BLaER1 treated with 17β-estradiol and CSF1 and Interleukin-3, amounts not matched to agents 10 nM and 100 nM (cell line): ENCODE measurements at regions not wholly inside any gene's neighbourhood (a gene's known extent, or its start where the extent isn't known, plus 50 kb on each side); places are given as distances from the start of the nearest gene placed in this dataset.
"Not testable (repeated sequence)": the region's sequence is repeated elsewhere in the genome, so short reads cannot be mapped to it uniquely, and the experiment has no call there.

Experiments
- H3K27ac ChIP-seq, 11 experiments: shearing (Covaris generic); formaldehyde crosslinking; 2 replicates each; pipeline ENCODE4 v1.8.1; 2022
- H3K27me3 ChIP-seq, 11 experiments: shearing (Covaris generic); formaldehyde crosslinking; 2 replicates each; pipeline ENCODE4 v1.8.1; 2022
- H3K36me3 ChIP-seq, 11 experiments: shearing (Covaris generic); formaldehyde crosslinking; 2 replicates each; pipeline ENCODE4 v1.8.1; 2022
- H3K4me1 ChIP-seq, 10 experiments: shearing (Covaris generic); formaldehyde crosslinking; 2 replicates each; pipeline ENCODE4 v1.8.1; 2022
- H3K4me2 ChIP-seq, 11 experiments: shearing (Covaris generic); formaldehyde crosslinking; 2 replicates each; pipeline ENCODE4 v1.8.1; 2022
- H3K4me3 ChIP-seq, 10 experiments: shearing (Covaris generic); formaldehyde crosslinking; 2 replicates each; pipeline ENCODE4 v1.8.1; 2022
- H3K9ac ChIP-seq, 11 experiments: shearing (Covaris generic); formaldehyde crosslinking; 2 replicates each; pipeline ENCODE4 v1.8.1; 2022
- H3K9me3 ChIP-seq, 11 experiments: shearing (Covaris generic); formaldehyde crosslinking; replicated peaks in 1 of 11; 2 replicates each; pipeline ENCODE4 v1.8.1; 2022
- H4K20me1 ChIP-seq, 11 experiments: shearing (Covaris generic); formaldehyde crosslinking; 2 replicates each; pipeline ENCODE4 v1.8.1; 2022
- Cebpa-rat ChIP-seq, 11 experiments: shearing (Covaris generic); IDR thresholded peaks; 2 replicates each; pipeline ENCODE4 v1.8.1; 2022

- no peak overlapping the region for H3K27ac ChIP-seq
- H3K36me3 ChIP-seq, result no peaks in the 10 kb centered on the region
- TF ChIP-seq Cebpa-rat (IDR thresholded peaks at IDR 0.05), result no peak
- H3K4me3 ChIP-seq, result no peak overlapping the region
- no peaks in the 10 kb centered on the region for H3K27me3 ChIP-seq
- H4K20me1 ChIP-seq, result no peaks in the 10 kb centered on the region
- no peak overlapping the region for H3K9ac ChIP-seq
- H3K4me2 ChIP-seq, result no peak overlapping the region
- no peaks in the 10 kb centered on the region for H3K4me1 ChIP-seq
- H3K9me3 ChIP-seq, result no peaks in the 10 kb centered on the region
These were observed 501.6 kb upstream of the PHF14 start for GRCh38 chr7:10472115-10472514.

- no peak overlapping the region for H3K27ac ChIP-seq
- H4K20me1 ChIP-seq, result no peaks in the 10 kb centered on the region
- no peaks in the 10 kb centered on the region for H3K36me3 ChIP-seq
- no peaks in the 10 kb centered on the region for H3K4me1 ChIP-seq
- H3K9me3 ChIP-seq, result no peaks in the 10 kb centered on the region
- no peaks in the 10 kb centered on the region for H3K27me3 ChIP-seq
- no peak overlapping the region for H3K4me2 ChIP-seq
- H3K9ac ChIP-seq, result no peak overlapping the region
- no peak for TF ChIP-seq Cebpa-rat (IDR thresholded peaks at IDR 0.05)
- H3K4me3 ChIP-seq, result no peak overlapping the region
These were observed 500.1 kb upstream of the PHF14 start for GRCh38 chr7:10473569-10473968.

GRCh38 chr7:10474048-10474447 is 499.6 kb upstream of the PHF14 start:
- Histone ChIP-seq H3K4me1 (no peaks in the 10 kb centered on the region), H3K9ac (no peak overlapping the region), H4K20me1 (no peaks in the 10 kb centered on the region), H3K27ac (no peak overlapping the region), H3K4me2 (no peak overlapping the region), H3K9me3 (no peaks in the 10 kb centered on the region), H3K36me3 (no peaks in the 10 kb centered on the region), H3K27me3 (no peaks in the 10 kb centered on the region), H3K4me3 (no peak overlapping the region)
- no peak for TF ChIP-seq Cebpa-rat (IDR thresholded peaks at IDR 0.05)

GRCh38 chr7:10475940-10476641 is 497.6 kb upstream of the PHF14 start:
- H3K27me3 ChIP-seq, result no peaks in the 10 kb centered on the region
- no peaks in the 10 kb centered on the region for H3K4me1 ChIP-seq
- no peaks in the 10 kb centered on the region for H3K36me3 ChIP-seq
- no peaks in the 10 kb centered on the region for H3K9me3 ChIP-seq
- H3K9ac ChIP-seq, result no peak overlapping the region
- no peak overlapping the region for H3K4me3 ChIP-seq
- H3K27ac ChIP-seq, result no peak overlapping the region
- no peak overlapping the region for H3K4me2 ChIP-seq
- no peaks in the 10 kb centered on the region for H4K20me1 ChIP-seq
- TF ChIP-seq Cebpa-rat (IDR thresholded peaks at IDR 0.05), result no peak

GRCh38 chr7:10476642-10477041 is 497.0 kb upstream of the PHF14 start:
- H3K36me3 ChIP-seq, result no peaks in the 10 kb centered on the region
- H3K27ac ChIP-seq, result no peak overlapping the region
- H3K4me1 ChIP-seq, result no peaks in the 10 kb centered on the region
- TF ChIP-seq Cebpa-rat (IDR thresholded peaks at IDR 0.05), result no peak
- no peak overlapping the region for H3K4me3 ChIP-seq
- no peaks in the 10 kb centered on the region for H3K27me3 ChIP-seq
- H3K4me2 ChIP-seq, result no peak overlapping the region
- H3K9me3 ChIP-seq, result no peaks in the 10 kb centered on the region
- H4K20me1 ChIP-seq, result no peaks in the 10 kb centered on the region
- no peak overlapping the region for H3K9ac ChIP-seq

GRCh38 chr7:10483671-10484070 is 490.0 kb upstream of the PHF14 start:
- Histone ChIP-seq H3K27me3 (no peaks in the 10 kb centered on the region), H3K27ac (no peak overlapping the region), H3K36me3 (no peaks in the 10 kb centered on the region), H3K4me2 (no peak overlapping the region), H3K4me3 (no peak overlapping the region), H3K9me3 (no peaks in the 10 kb centered on the region), H3K4me1 (peaks cover 0 to 6% (median 0%) of the 10 kb centered on the region in 10 experiments; a peak in 1 of 20 replicates), H4K20me1 (no peaks in the 10 kb centered on the region), H3K9ac (no peak overlapping the region)
- no peak for TF ChIP-seq Cebpa-rat (IDR thresholded peaks at IDR 0.05)

- no peaks in the 10 kb centered on the region for H4K20me1 ChIP-seq
- H3K4me1 ChIP-seq, result peaks cover 0 to 6% (median 0%) of the 10 kb centered on the region in 10 experiments; a peak in 1 of 20 replicates
- no peak overlapping the region for H3K27ac ChIP-seq
- no peak overlapping the region for H3K9ac ChIP-seq
- no peak overlapping the region for H3K4me3 ChIP-seq
- H3K4me2 ChIP-seq, result no peak overlapping the region
- no peaks in the 10 kb centered on the region for H3K9me3 ChIP-seq
- no peaks in the 10 kb centered on the region for H3K27me3 ChIP-seq
- no peaks in the 10 kb centered on the region for H3K36me3 ChIP-seq
- no peak for TF ChIP-seq Cebpa-rat (IDR thresholded peaks at IDR 0.05)
These were observed 488.9 kb upstream of the PHF14 start for GRCh38 chr7:10484767-10485166.

GRCh38 chr7:10501206-10501884 is 472.3 kb upstream of the PHF14 start:
- not testable (repeated sequence) for H3K4me2 ChIP-seq, H3K4me1 ChIP-seq, H3K36me3 ChIP-seq, H3K9ac ChIP-seq, H3K27ac ChIP-seq, H3K27me3 ChIP-seq, H4K20me1 ChIP-seq, H3K4me3 ChIP-seq
- H3K9me3 ChIP-seq, result peaks cover 7 to 32% (median 14%) of the 10 kb centered on the region in 11 experiments; a peak in 16 of 22 replicates

GRCh38 chr7:10507032-10507431 is 466.6 kb upstream of the PHF14 start:
- TF ChIP-seq Cebpa-rat (IDR thresholded peaks at IDR 0.05), result no peak
- Histone ChIP-seq H3K4me3 (no peak overlapping the region), H4K20me1 (no peaks in the 10 kb centered on the region), H3K27me3 (no peaks in the 10 kb centered on the region), H3K36me3 (no peaks in the 10 kb centered on the region), H3K9me3 (no peaks in the 10 kb centered on the region), H3K4me1 (no peaks in the 10 kb centered on the region), H3K9ac (no peak overlapping the region), H3K4me2 (no peak overlapping the region), H3K27ac (no peak overlapping the region)

GRCh38 chr7:10521306-10521705 is 452.4 kb upstream of the PHF14 start:
- no peak overlapping the region for H3K9ac ChIP-seq
- no peaks in the 10 kb centered on the region for H3K9me3 ChIP-seq
- no peak overlapping the region for H3K27ac ChIP-seq
- TF ChIP-seq Cebpa-rat (IDR thresholded peaks at IDR 0.05), result no peak
- H4K20me1 ChIP-seq, result no peaks in the 10 kb centered on the region
- no peak overlapping the region for H3K4me3 ChIP-seq
- no peaks in the 10 kb centered on the region for H3K27me3 ChIP-seq
- H3K4me1 ChIP-seq, result no peaks in the 10 kb centered on the region
- H3K36me3 ChIP-seq, result no peaks in the 10 kb centered on the region
- H3K4me2 ChIP-seq, result no peak overlapping the region

- H3K36me3 ChIP-seq, H3K9me3 ChIP-seq, H3K4me3 ChIP-seq, H3K4me1 ChIP-seq, H3K27ac ChIP-seq, H3K4me2 ChIP-seq, H3K27me3 ChIP-seq, H4K20me1 ChIP-seq, H3K9ac ChIP-seq: not testable (repeated sequence)
These were observed 440.2 kb upstream of the PHF14 start for GRCh38 chr7:10533429-10533828.
